ENCODE measurements at regions not wholly inside any gene's neighbourhood (a gene's known extent, or its start where the extent isn't known, plus 50 kb on each side); places are given as distances from the start of the nearest gene placed in this dataset.

- Mint-ChIP-seq H3K36me3 (ENCODE audit: low read depth) (no peaks in the 10 kb centered on the region), H3K4me3 (no peak overlapping the region), H3K9me3 (peaks cover 8% of the 10 kb centered on the region), H3K27ac (no peak overlapping the region), H3K27me3 (peaks cover 6% of the 10 kb centered on the region), H3K4me1 (no peaks in the 10 kb centered on the region)
- DNase-seq (no peak), ATAC-seq (ENCODE audit: low read depth) (no peak)
- ChIA-PET POLR2A (no interaction called here), CTCF (no interaction called here)
- TF ChIP-seq CTCF (IDR thresholded peaks at IDR 0.05), result no peak
- intact Hi-C loops (cut with micrococcal nuclease), result no loop called here
Measured at GRCh38 chr1:5718831-5719632, 273.2 kb downstream of the NPHP4 start.

GRCh38 chr1:5717031-5717682 lies 275.1 kb downstream of the NPHP4 start:
- H3K36me3 Mint-ChIP-seq (ENCODE audit: low read depth), result no peaks in the 10 kb centered on the region
- CTCF ChIA-PET, result no interaction called here

GRCh38 chr1:5716126-5716525 lies 276.1 kb downstream of the NPHP4 start:
- CTCF ChIA-PET, result no interaction called here
- no peak for TF ChIP-seq CTCF (IDR thresholded peaks at IDR 0.05)
- Mint-ChIP-seq H3K27ac (no peak overlapping the region), H3K4me1 (no peaks in the 10 kb centered on the region), H3K4me3 (no peak overlapping the region), H3K27me3 (peaks cover 6% of the 10 kb centered on the region), H3K36me3 (ENCODE audit: low read depth) (no peaks in the 10 kb centered on the region), H3K9me3 (peaks cover 5% of the 10 kb centered on the region)
- no peak for DNase-seq
- intact Hi-C loops (cut with micrococcal nuclease), result no loop called here
- no peak for ATAC-seq (ENCODE audit: low read depth)
- POLR2A ChIA-PET, result no interaction called here

More at GRCh38 chr1:5717031-5717682, 275.1 kb downstream of the NPHP4 start:
- no peak overlapping the region for H3K4me3 Mint-ChIP-seq
- peaks cover 5% of the 10 kb centered on the region for H3K9me3 Mint-ChIP-seq
- H3K27me3 Mint-ChIP-seq, result peaks cover 6% of the 10 kb centered on the region
- intact Hi-C loops (cut with micrococcal nuclease), result no loop called here
- H3K27ac Mint-ChIP-seq, result no peak overlapping the region
- no peak for DNase-seq
- TF ChIP-seq CTCF (IDR thresholded peaks at IDR 0.05), result no peak
- no peak for ATAC-seq (ENCODE audit: low read depth)
- no peaks in the 10 kb centered on the region for H3K4me1 Mint-ChIP-seq
- POLR2A ChIA-PET, result no interaction called here

- intact Hi-C loops (cut with micrococcal nuclease), result no loop called here
- POLR2A ChIA-PET, result no interaction called here
- Mint-ChIP-seq H3K9me3 (peaks cover 5% of the 10 kb centered on the region), H3K4me3 (no peak overlapping the region), H3K27me3 (peaks cover 4% of the 10 kb centered on the region), H3K36me3 (ENCODE audit: low read depth) (no peaks in the 10 kb centered on the region), H3K4me1 (no peaks in the 10 kb centered on the region), H3K27ac (no peak overlapping the region)
- ATAC-seq (ENCODE audit: low read depth), result no peak
- CTCF ChIA-PET, result no interaction called here
- TF ChIP-seq CTCF (IDR thresholded peaks at IDR 0.05), result no peak
- DNase-seq, result no peak
Measured at GRCh38 chr1:5713101-5714010, 278.9 kb downstream of the NPHP4 start.

Measured in activated B cell treated with CpG ODN at 0.5 μM for 24 hours (primary cell).